Endothelial cell of umbilical vein (primary cell): ENCODE measurements at regions not wholly inside any gene's neighbourhood (a gene's known extent, or its start where the extent isn't known, plus 50 kb on each side); places are given as distances from the start of the nearest gene placed in this dataset.

Experiments used
- BruUV-seq: library from RNA; stranded (reverse); fragments of 400-500 nt; replicated peaks from 2 replicates; lab custom pipeline; 2021; lab: Mats Ljungman, UMichigan
- CTCF ChIA-PET: fragments of 300-600, 350-600 bp; sonication (Branson Sonifier 250); formaldehyde crosslinking; loops from one replicate; lab custom pipeline; 2021; ENCODE audit warnings: antibody characterized with exemption, inconsistent platforms; lab: Charles Lee
- POLR2A ChIA-PET: fragments of 300-600, 350-600 bp; sonication (Branson Sonifier 250); formaldehyde crosslinking; loops from one replicate; lab custom pipeline; 2021; ENCODE audit warnings: antibody characterized with exemption, inconsistent platforms; lab: Charles Lee
- DNase-seq: peaks from one replicate; pipeline ENCODE4 v3.0.0-alpha.2; 2011; ENCODE audit warnings: low read depth, low spot score
- FAIRE-seq: peaks from 2 replicates; lab custom pipeline; 2011; peaks lifted over from hg19 to GRCh38; lab: Jason Lieb, UNC
- H2AFZ ChIP-seq: 2 replicates; pipeline ENCODE4 v1.6.0; 2012; ENCODE audit warnings: low read depth, low read length, control low read depth, inconsistent platforms
- H3K27ac ChIP-seq: 2 replicates; pipeline ENCODE4 v1.5.1; 2011; ENCODE audit warnings: low read depth, mild to moderate bottlenecking, control low read depth, low read length, moderate library complexity; ENCODE audit not compliant: insufficient read depth
- H3K27me3 ChIP-seq, 2 experiments: 2 replicates each; pipeline versions ENCODE4 v1.6.0 to v1.6.1; 2011; ENCODE audit warnings: low read length in 2 of 2, mixed read lengths in 1 of 2; ENCODE audit not compliant: control insufficient read depth in 2 of 2, insufficient read depth in 2 of 2
- H3K36me3 ChIP-seq, 2 experiments: 2 replicates in 1 of 2; 3 replicates in 1 of 2; pipeline ENCODE4 v1.5.1; 2011; ENCODE audit warnings: low read length in 2 of 2, mild to moderate bottlenecking in 1 of 2, moderate library complexity in 1 of 2; ENCODE audit not compliant: control insufficient read depth in 2 of 2, insufficient read depth in 2 of 2; ENCODE audit errors: extremely low read depth in 1 of 2
- H3K4me1 ChIP-seq: 3 replicates; pipeline ENCODE4 v1.5.1; 2011; ENCODE audit warnings: mild to moderate bottlenecking, low read length; ENCODE audit not compliant: control insufficient read depth, insufficient read depth; ENCODE audit errors: extremely low read depth
- H3K4me2 ChIP-seq: 2 replicates; pipeline ENCODE4 v1.6.1; 2011; ENCODE audit warnings: low read length, control low read depth, mixed read lengths; ENCODE audit not compliant: insufficient read depth
- H3K4me3 ChIP-seq, 3 experiments: fragments of 200-600 bp in 1 of 3; sonication (generic), shearing (Covaris generic) in 1 of 3; replicated peaks in 1 of 3; 2 replicates each; pipeline ENCODE4 v1.5.1; 2011 to 2016; ENCODE audit warnings: control low read depth in 3 of 3, low read length in 3 of 3, mild to moderate bottlenecking in 2 of 3, inconsistent platforms in 1 of 3, low read depth in 1 of 3, moderate library complexity in 1 of 3; ENCODE audit not compliant: insufficient read depth in 1 of 3
- H3K79me2 ChIP-seq: 2 replicates; pipeline ENCODE4 v1.6.0; 2012; ENCODE audit warnings: low read length, inconsistent platforms; ENCODE audit not compliant: control insufficient read depth, insufficient read depth
- H3K9ac ChIP-seq: replicated peaks from 2 replicates; pipeline ENCODE3; 2011; ENCODE audit warnings: low read length, control low read depth; ENCODE audit not compliant: insufficient read depth; ENCODE audit errors: extremely low read depth
- H3K9me1 ChIP-seq: replicated peaks from 3 replicates; pipeline ENCODE4 v1.6.0; 2011; ENCODE audit warnings: mild to moderate bottlenecking, low read length; ENCODE audit not compliant: control insufficient read depth, insufficient read depth; ENCODE audit errors: extremely low read depth
- H3K9me3 ChIP-seq: replicated peaks from 2 replicates; pipeline ENCODE4 v1.5.1; 2012; ENCODE audit warnings: low read length, inconsistent platforms; ENCODE audit not compliant: control insufficient read depth, insufficient read depth
- H4K20me1 ChIP-seq: replicated peaks from 2 replicates; pipeline ENCODE3; 2011; ENCODE audit warnings: mild to moderate bottlenecking, low read length; ENCODE audit not compliant: control insufficient read depth, insufficient read depth; ENCODE audit errors: extremely low read depth
- CTCF ChIP-seq, 2 donors: IDR thresholded peaks; 1 replicate in 1 of 2; 2 replicates in 1 of 2; pipeline ENCODE4 v1.5.1; 2011; ENCODE audit warnings: low read length in 2 of 2, mild to moderate bottlenecking in 2 of 2, moderate library complexity in 2 of 2, control low read depth in 1 of 2, inconsistent platforms in 1 of 2, low read depth in 1 of 2; ENCODE audit not compliant: insufficient read depth in 1 of 2; ENCODE audit errors: extremely low read depth in 1 of 2
- EZH2 ChIP-seq: IDR thresholded peaks from 2 replicates; pipeline ENCODE4 v1.6.1; 2012; ENCODE audit warnings: borderline replicate concordance, low read depth, mild to moderate bottlenecking, moderate library complexity, low read length, inconsistent platforms; ENCODE audit not compliant: severe bottlenecking
- FOS ChIP-seq: IDR thresholded peaks from 2 replicates; pipeline ENCODE4 v1.6.1; 2011; ENCODE audit warnings: mild to moderate bottlenecking, low read length, moderate library complexity, borderline replicate concordance; ENCODE audit not compliant: insufficient read depth
- GATA2 ChIP-seq: IDR thresholded peaks from 2 replicates; pipeline ENCODE4 v1.7.0; 2011; ENCODE audit warnings: low read depth, mild to moderate bottlenecking, moderate library complexity, mixed read lengths, low read length; ENCODE audit not compliant: insufficient read length, insufficient read depth
- JUN ChIP-seq: IDR thresholded peaks from 2 replicates; pipeline ENCODE4 v1.6.1; 2011; ENCODE audit warnings: borderline replicate concordance, low read depth; ENCODE audit not compliant: insufficient read length, insufficient read depth
- MYC ChIP-seq: IDR thresholded peaks from one replicate; pipeline ENCODE4 v1.6.1; 2011; ENCODE audit warnings: mild to moderate bottlenecking, low read depth, low read length
- POLR2A ChIP-seq: IDR thresholded peaks from 2 replicates; pipeline ENCODE4 v1.6.1; 2012; ENCODE audit warnings: low read depth, mild to moderate bottlenecking, control low read depth, low read length
- POLR2AphosphoS5 ChIP-seq: IDR thresholded peaks from 2 replicates; pipeline ENCODE4 v1.6.1; 2012; ENCODE audit warnings: low read depth, mild to moderate bottlenecking, control low read depth, low read length, moderate library complexity; ENCODE audit not compliant: insufficient read depth
- dilution Hi-C: fragments of 300-500 bp; cut with MboI; formaldehyde crosslinking; loops from one replicate; pipeline ENCODE4 v1.15.0; 2019; ENCODE audit warnings: low sequenced_read_pairs; ENCODE audit not compliant: extremely low pct_ligation_motif_present
- intact Hi-C: fragments of 100-400 bp; cut with micrococcal nuclease; formaldehyde crosslinking; loops from one replicate; pipeline ENCODE4 v1.10.0; 2022
- TF ChIP-seq, protein P1 (sequence below): IDR thresholded peaks from 2 replicates; pipeline ENCODE4 v1.6.1; 2011; ENCODE audit not compliant: insufficient read depth, insufficient read length

- FAIRE-seq (no peak), DNase-seq (no peak)
- intact Hi-C loops, result no loop called here
- dilution Hi-C loops, result no loop called here
- no TSS peak for BruUV-seq
- H2AFZ ChIP-seq, result no peak overlapping the region
- no peaks in the 10 kb centered on the region for H3K9me3 ChIP-seq
- H3K4me3 ChIP-seq, result no peak overlapping the region
- H3K9ac ChIP-seq, result no peak overlapping the region
- no peaks in the 10 kb centered on the region for H3K79me2 ChIP-seq
- no peak overlapping the region for H3K27ac ChIP-seq
- no peaks in the 10 kb centered on the region for H3K36me3 ChIP-seq
- ChIA-PET POLR2A (no interaction called here), CTCF (no interaction called here)
- no peaks in the 10 kb centered on the region for H3K4me1 ChIP-seq
- H3K4me2 ChIP-seq, result no peak overlapping the region
- no peaks in the 10 kb centered on the region for H3K9me1 ChIP-seq
- H3K27me3 ChIP-seq, result no peaks in the 10 kb centered on the region
- no peak for TF ChIP-seq EZH2
- TF ChIP-seq, protein P1, sequence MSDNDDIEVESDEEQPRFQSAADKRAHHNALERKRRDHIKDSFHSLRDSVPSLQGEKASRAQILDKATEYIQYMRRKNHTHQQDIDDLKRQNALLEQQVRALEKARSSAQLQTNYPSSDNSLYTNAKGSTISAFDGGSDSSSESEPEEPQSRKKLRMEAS, result no peak
- no peak for TF ChIP-seq CTCF (IDR thresholded peaks at IDR 0.05; ENCODE audit: extremely low read depth in 1 of 2, insufficient read depth in 1 of 2, low read depth in 1 of 2, low read length in 2 of 2)
- TF ChIP-seq MYC, result no peak
- no peak for TF ChIP-seq FOS
- TF ChIP-seq JUN, result no peak
- no peak for TF ChIP-seq GATA2
- no peak for TF ChIP-seq POLR2AphosphoS5
- no peak for TF ChIP-seq POLR2A
- H4K20me1 ChIP-seq, result no peaks in the 10 kb centered on the region
These were observed 202.1 kb upstream of the IRX3 start for GRCh38 chr16:54488729-54489128.
